ENCODE measurements at regions not wholly inside any gene's neighbourhood (a gene's known extent, or its start where the extent isn't known, plus 50 kb on each side); places are given as distances from the start of the nearest gene placed in this dataset.

DNA sequence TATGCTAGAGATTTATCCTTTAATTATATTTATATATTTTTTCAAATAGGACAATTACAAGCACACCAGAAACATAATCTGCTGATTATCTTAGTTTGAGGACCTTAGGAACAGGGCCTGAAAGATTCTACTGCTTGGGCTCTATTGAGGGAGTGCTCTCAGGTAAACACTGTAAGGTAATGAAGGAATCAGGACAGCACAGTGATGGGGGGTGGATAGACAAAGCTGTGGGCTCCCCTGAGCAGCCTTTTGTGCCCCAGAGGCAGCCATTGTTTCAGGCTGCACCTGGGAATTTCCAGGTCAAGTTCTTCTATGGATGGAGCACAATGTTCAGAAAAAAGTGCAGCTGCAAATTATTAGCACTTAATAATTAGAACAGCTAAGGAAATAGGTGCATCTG lies 848.0 kb upstream of the CADM2 start:
- H3K36me3 ChIP-seq (ENCODE audit: control insufficient read depth, insufficient read depth, low read length): no peaks in the 10 kb centered on the region
- no peak for DNase-seq
- TF ChIP-seq, protein P1, sequence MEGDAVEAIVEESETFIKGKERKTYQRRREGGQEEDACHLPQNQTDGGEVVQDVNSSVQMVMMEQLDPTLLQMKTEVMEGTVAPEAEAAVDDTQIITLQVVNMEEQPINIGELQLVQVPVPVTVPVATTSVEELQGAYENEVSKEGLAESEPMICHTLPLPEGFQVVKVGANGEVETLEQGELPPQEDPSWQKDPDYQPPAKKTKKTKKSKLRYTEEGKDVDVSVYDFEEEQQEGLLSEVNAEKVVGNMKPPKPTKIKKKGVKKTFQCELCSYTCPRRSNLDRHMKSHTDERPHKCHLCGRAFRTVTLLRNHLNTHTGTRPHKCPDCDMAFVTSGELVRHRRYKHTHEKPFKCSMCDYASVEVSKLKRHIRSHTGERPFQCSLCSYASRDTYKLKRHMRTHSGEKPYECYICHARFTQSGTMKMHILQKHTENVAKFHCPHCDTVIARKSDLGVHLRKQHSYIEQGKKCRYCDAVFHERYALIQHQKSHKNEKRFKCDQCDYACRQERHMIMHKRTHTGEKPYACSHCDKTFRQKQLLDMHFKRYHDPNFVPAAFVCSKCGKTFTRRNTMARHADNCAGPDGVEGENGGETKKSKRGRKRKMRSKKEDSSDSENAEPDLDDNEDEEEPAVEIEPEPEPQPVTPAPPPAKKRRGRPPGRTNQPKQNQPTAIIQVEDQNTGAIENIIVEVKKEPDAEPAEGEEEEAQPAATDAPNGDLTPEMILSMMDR (conservative IDR thresholded peaks at IDR 0.05): no peak
- Mint-ChIP-seq H3K27ac (no peak overlapping the region), H3K4me3 (no peak overlapping the region), H3K9me3 (peaks cover 5% of the 10 kb centered on the region), H3K36me3 (ENCODE audit: low read depth) (no peaks in the 10 kb centered on the region), H3K27me3 (ENCODE audit: insufficient read depth) (no peaks in the 10 kb centered on the region), H3K4me1 (peaks cover 17% of the 10 kb centered on the region)
- no peak overlapping the region for H3K27ac ChIP-seq (ENCODE audit: low read depth, low read length)
- H3K9me3 ChIP-seq (ENCODE audit: control insufficient read depth, low read length): no peaks in the 10 kb centered on the region
- H3K9ac ChIP-seq (ENCODE audit: extremely low read depth, low read length, poor library complexity, severe bottlenecking): no peak overlapping the region
- H3K4me3 ChIP-seq (ENCODE audit: low read length): no peak overlapping the region
- H3K27me3 ChIP-seq (ENCODE audit: control insufficient read depth, insufficient read depth, low read length, poor library complexity, severe bottlenecking): no peaks in the 10 kb centered on the region
- H3K4me1 ChIP-seq (ENCODE audit: control insufficient read depth, insufficient read depth, low read length): peaks cover 4% of the 10 kb centered on the region

GRCh38 chr3:84125201-84125721 lies 833.5 kb upstream of the CADM2 start:
- TF ChIP-seq, protein P1 (conservative IDR thresholded peaks at IDR 0.05): no peak
- Histone ChIP-seq H3K4me1 (ENCODE audit: control insufficient read depth, insufficient read depth, low read length) (no peaks in the 10 kb centered on the region), H3K27ac (ENCODE audit: low read depth, low read length) (no peak overlapping the region), H3K4me3 (ENCODE audit: low read length) (no peak overlapping the region), H3K9me3 (ENCODE audit: control insufficient read depth, low read length) (no peaks in the 10 kb centered on the region), H3K36me3 (ENCODE audit: control insufficient read depth, insufficient read depth, low read length) (no peaks in the 10 kb centered on the region), H3K27me3 (ENCODE audit: control insufficient read depth, insufficient read depth, low read length, poor library complexity, severe bottlenecking) (no peaks in the 10 kb centered on the region), H3K9ac (ENCODE audit: extremely low read depth, low read length, poor library complexity, severe bottlenecking) (no peak overlapping the region)
- Mint-ChIP-seq H3K4me1 (no peaks in the 10 kb centered on the region), H3K36me3 (ENCODE audit: low read depth) (no peaks in the 10 kb centered on the region), H3K4me3 (no peak overlapping the region), H3K27me3 (ENCODE audit: insufficient read depth) (no peaks in the 10 kb centered on the region), H3K27ac (no peak overlapping the region), H3K9me3 (peaks cover 3% of the 10 kb centered on the region)
- no peak for DNase-seq
- 90 to 94% methylated on average over 2 to 12 of the region's 12 CpGs for WGBS, 2 experiments (ENCODE audit: insufficient coverage in 1 of 2, insufficient read length in 1 of 2)

DNA sequence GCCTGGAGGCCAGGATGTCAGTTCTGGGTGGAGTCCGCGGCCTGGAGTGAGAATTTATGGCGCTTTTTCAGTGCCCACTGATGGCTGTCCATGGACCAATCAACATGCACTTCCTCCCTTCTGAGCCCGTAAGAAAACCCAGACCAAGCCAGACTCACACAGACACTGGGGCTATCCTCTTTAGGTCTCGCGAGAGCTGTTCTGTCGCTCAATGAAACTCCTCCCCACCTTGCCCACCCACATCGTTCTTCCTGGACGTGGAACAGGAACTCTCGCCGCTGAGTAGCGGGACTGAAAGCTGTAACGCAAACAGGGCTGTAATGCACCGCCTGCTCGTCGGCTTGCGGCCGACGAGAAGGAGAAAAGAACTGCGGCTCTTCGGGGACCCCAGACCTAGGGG lies 833.0 kb upstream of the CADM2 start:
- Mint-ChIP-seq H3K9me3 (peaks cover 3% of the 10 kb centered on the region), H3K27ac (no peak overlapping the region), H3K4me3 (no peak overlapping the region), H3K36me3 (ENCODE audit: low read depth) (no peaks in the 10 kb centered on the region), H3K27me3 (ENCODE audit: insufficient read depth) (no peaks in the 10 kb centered on the region), H3K4me1 (no peaks in the 10 kb centered on the region)
- no peak overlapping the region for H3K4me3 ChIP-seq (ENCODE audit: low read length)
- WGBS, 2 experiments (ENCODE audit: insufficient coverage in 1 of 2, insufficient read length in 1 of 2): 95 to 96% methylated on average over 11 to 21 of the region's 21 CpGs
- TF ChIP-seq, protein P1 (conservative IDR thresholded peaks at IDR 0.05): no peak
- H3K27ac ChIP-seq (ENCODE audit: low read depth, low read length): no peak overlapping the region
- DNase-seq: no peak
- no peak overlapping the region for H3K9ac ChIP-seq (ENCODE audit: extremely low read depth, low read length, poor library complexity, severe bottlenecking)
- no peaks in the 10 kb centered on the region for H3K4me1 ChIP-seq (ENCODE audit: control insufficient read depth, insufficient read depth, low read length)
- no peaks in the 10 kb centered on the region for H3K36me3 ChIP-seq (ENCODE audit: control insufficient read depth, insufficient read depth, low read length)
- H3K9me3 ChIP-seq (ENCODE audit: control insufficient read depth, low read length): no peaks in the 10 kb centered on the region
- no peaks in the 10 kb centered on the region for H3K27me3 ChIP-seq (ENCODE audit: control insufficient read depth, insufficient read depth, low read length, poor library complexity, severe bottlenecking)
